HG02840 (cell line): ENCODE measurements at regions not wholly inside any gene's neighbourhood (a gene's known extent, or its start where the extent isn't known, plus 50 kb on each side); places are given as distances from the start of the nearest gene placed in this dataset.

Experiments
- ATAC-seq: cut with Tn5 transposase; IDR thresholded peaks from one replicate; pipeline ENCODE4 v1.9.1; 2021; ENCODE audit warnings: mild to moderate bottlenecking, moderate library complexity, moderate number of reproducible peaks; ENCODE audit not compliant: unreplicated experiment, low FRiP score

DNA sequence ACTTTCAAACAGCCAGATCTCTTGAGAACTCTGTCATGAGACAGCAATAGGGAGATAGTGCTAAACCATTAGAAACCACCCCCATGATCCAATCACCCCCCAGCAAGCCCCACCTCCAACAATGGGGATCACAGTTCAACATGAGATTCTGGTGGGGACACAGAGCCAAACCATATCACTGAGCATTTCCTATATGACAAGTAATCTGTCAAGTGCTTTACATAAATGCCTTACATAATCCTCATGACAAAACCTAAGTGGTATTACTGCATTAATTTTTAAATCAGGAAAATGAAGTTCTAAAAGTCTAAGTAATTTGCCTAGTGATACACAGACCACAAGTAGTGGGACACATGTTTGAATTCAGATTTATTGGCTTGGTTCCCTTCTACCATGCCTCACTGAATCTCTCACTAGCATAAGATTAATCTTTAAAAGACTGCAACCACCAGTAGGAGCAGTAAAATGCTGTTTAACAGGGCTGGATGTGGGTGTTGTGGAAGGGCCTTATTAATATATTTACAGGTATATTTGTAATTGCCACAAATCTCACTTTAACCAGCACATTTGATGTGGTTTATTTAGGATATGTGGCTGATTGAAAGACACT is 323.1 kb upstream of the FBXO33 start:
- no peak for ATAC-seq

DNA sequence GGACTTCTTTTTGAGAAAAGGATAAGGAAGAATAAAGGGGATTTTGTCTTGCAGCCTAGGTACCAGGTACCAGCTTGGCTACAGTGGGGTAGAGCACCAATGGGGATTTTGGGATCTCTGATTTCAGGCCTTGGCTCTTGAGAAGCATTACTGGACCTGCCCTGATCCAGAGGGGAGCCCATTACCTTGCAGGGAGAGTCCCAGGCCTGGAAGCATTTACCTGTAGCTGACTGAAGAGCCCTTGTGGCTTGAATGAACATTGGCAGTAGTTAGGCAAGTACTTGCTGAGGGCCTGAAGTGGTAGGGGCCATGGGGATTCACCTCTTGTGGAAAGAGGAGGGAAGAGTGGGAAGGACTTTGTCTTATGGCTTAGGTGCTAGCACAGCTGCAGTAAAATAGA is 308.2 kb upstream of the FBXO33 start:
- ATAC-seq, result no peak

DNA sequence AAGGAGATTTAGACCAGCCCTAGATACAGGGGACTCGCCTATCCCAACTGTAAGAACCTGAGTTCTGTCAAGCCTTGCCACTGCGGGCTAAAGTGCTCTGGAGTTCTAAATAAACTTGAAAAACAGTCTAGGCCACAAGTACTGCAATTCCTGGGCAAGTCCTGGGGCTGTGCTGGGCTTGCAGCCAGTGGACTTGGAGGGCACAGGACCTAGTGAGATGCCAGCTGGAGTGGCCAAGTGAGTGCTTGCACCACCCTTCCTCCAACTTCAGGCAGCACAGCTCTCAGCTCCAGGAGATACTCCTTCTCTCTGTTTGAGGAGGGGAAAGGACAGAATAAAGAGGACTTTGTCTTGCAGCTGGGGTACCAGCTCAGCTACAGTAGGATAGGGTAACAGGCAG is 307.6 kb upstream of the FBXO33 start:
- no peak for ATAC-seq

DNA sequence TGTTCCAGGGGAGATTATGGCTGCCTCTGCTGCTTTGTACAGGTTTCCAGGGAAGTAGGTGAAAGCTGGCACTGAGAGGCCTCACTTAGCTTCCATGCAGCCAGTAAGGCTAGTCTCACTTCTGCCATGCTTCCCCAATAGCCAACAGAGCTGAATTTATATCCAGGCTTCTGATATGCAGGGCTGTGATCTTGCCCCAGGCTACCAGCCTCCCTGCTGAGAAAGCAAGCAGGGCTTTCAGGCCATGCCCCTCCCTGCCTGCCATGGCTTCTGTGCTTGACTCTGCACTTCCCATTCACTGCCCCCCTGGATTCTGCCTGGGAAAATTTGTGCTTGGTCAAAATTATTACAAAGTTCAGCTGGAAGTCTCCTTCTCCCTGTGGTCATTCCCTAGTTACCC is 302.1 kb upstream of the FBXO33 start:
- no peak for ATAC-seq

DNA sequence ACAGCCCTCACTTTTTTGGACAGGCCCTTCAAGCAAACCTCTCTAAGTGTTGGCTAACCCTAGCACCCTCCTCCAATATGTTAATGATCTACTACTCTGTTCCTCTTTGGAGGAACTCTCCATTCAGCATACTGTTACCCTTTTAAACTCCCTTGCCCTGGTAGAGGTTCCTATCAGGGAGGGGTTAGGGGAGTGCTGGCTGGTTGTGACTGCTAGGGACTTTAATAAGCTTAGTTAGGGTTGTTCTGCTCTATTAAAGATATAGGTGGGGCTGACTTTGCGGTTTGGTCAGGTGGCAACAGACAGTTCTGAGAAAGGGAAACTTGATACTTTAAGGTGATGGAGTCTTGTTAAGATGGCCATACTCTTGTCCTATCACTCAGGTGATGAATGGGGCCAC is 301.5 kb upstream of the FBXO33 start:
- no peak for ATAC-seq

DNA sequence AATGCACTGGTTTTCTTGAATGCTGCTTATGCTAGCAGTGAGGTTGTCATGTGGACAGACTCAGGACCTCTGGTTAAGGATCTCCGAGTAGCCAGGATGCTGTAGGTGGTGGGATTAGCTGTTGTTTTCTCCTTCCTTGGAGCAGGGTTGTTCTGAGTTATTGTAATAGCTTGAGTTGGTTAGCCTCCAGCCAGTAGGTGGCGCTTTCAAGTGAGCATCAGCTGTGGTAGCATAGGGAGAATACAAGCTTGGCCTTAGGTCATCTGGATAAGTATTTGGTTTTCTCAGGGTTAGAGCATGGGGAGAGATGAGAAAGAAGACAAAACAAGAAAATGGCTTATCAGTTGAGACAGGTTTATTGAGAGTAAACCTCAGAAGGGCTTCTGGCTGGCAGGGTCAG is 299.7 kb upstream of the FBXO33 start:
- ATAC-seq, result no peak

DNA sequence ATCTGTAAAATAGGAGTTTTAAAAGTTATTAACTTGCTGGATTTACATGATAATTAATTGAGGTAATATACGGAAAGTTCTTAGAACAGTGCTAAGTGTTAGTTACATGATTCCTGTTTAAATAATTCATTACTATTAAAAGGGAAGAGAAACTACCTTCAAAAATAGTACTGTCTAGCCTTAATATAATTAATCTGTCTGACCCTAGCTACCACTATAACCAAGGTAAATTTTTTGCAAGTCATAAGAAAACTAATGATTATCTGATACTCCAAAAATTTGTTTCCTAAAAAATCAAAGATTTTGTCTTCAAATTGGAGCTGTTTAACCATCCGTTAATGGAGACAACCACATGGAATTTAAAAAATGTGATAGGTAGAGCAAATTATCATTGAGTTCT is 294.3 kb upstream of the FBXO33 start:
- no peak for ATAC-seq

DNA sequence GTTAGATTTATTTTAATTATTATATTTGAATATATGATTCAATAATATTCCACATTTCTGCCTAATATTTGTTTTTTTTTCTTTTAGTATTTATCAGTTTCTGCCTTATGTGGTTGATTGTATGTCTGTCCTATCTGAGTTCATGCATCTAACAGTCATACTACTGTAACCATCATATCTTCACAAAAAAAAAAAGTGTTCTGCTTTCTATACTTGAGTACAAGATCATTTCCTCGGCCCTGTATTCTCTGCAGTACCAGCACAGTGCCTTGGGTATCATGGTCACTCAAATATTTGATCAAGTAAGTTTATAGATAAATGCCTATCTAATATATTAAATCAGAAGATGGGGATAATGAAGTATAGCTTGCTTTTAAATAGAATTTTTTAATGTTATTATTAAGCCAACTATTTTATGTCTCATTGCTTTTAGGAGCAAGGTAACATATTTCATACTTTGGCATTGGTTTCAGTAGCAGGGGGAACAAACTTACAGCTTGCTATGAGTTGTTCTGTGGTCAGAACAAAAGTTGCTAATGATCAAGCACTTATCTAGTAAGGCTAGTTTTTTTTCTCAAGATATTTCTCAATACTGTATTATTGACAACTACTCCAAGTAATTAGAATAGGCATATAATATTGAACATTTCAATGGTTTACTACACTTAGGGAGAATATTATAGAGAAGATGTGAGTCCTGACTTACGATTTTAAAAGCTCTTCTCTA is 290.5 kb upstream of the FBXO33 start:
- no peak for ATAC-seq

DNA sequence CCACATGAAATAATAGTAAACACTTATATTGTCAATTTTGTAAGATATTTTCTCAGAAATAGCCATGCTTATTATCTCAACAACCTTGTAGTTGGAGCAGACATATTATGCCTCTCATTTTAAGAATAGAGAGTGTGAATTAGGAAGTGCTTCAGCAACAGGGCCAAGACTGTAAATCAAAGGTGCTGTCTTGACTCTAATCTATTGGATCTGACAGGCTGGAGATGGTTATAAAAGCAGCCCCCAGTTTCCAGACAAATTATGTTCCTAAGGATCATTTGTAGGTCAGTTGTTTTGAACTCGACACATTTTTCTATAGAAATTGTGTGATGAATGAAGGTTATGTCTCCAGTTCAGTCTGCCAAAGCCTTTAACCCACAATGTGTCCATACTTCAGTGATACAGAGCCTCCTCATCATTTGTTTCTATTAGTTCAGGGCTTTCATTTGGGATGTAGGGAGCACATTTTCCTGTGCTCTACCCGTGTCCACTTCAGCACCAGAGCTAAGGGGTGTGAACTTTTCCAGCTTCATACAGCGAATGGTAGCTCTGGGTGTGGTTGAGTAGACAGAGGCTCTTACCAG is 284.8 kb upstream of the FBXO33 start:
- ATAC-seq, result no peak

DNA sequence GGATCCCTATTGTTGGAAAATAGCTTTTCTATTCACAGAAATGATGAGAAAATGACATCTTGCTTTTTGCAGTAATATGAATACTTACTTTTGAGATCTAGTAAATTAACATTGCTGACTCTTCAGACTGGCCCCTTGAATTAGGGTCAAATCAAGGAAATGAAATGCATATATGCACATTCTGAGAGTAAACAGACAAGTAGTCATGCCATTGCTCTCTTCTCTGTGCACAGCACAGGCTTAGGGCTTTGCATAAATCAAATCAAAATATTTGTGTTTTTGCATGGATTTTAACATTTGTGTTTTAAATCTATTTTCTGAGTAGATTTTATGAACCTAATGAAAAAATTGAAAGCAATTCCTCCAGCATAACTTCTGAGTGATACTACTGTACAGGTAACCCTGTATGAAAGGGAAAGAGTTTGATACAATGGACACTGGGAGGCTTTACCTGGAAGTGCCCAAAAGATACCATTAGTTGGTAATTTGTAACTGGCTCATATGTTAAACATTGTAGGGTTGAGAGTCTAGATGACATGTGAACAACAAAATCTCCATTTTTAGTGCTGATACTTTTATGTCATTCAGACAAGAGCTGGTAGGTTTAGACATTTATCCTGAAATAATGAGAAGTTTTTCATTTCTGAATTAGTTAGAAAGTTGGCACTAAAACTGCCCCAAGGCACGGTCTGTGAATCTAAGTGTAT is 280.2 kb upstream of the FBXO33 start:
- ATAC-seq, result no peak

DNA sequence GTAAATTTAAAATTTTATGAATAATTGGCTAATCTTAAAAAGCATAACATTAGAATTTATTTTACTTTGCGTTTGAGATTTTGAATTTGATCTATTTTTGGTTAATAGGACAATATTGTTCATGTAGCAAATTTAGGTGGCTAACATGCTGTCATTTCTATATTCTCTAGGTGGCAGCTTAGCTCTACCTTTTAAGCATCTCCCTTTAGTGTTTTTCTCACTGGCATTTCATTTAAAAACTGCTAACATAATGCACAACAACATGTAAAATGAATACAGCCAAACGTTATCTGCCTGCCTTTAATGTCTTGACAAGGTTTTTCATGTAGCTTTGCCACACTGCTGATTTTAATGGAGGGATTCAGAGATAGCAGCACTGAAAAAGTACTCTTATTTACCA is 272.4 kb upstream of the FBXO33 start:
- ATAC-seq, result no peak

DNA sequence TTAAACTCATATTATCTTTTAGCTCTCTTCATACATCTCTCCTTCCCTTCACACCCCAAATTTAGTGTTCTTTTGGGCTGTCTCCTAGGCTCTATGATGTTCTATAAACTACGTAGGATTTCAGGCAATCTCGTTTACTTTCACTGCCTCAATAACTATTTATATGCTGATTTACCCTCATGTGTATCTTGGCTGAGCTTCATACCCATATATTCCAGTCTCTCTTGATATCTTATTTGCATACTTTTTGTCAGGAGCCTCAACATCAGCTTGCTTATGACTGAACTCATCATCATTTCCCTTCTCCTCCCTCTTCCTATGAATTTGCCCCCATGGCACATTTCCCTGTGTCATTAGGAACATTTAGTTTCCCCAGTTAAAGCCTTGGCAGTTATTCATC is 262.1 kb upstream of the FBXO33 start:
- no peak for ATAC-seq

DNA sequence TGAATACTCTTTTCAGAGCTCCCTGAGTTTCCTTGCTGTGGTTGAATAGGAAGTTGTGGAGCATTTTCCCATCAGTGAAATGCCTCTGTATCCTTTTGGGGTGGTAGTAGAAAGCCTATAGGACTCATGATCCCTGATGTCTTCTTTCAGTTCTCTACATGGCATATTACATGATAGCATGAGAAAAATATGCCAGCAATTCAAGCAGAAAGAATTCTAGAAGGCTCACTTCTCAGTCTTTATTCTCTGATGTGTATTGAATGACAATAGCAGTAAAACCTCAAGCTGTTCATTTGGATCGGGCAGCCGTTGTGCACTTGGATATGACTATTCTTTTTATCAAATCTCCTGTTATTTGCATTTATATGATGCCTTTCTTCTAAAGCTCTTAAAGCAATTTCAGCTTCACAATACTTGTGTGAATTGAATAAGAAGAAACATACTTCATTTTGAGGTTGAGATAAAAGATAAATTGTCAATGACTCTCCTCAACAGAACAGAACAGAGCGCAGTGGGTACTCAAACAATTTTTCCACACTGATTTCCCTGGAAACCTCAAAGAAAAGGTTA is 251.5 kb upstream of the FBXO33 start:
- no peak for ATAC-seq

DNA sequence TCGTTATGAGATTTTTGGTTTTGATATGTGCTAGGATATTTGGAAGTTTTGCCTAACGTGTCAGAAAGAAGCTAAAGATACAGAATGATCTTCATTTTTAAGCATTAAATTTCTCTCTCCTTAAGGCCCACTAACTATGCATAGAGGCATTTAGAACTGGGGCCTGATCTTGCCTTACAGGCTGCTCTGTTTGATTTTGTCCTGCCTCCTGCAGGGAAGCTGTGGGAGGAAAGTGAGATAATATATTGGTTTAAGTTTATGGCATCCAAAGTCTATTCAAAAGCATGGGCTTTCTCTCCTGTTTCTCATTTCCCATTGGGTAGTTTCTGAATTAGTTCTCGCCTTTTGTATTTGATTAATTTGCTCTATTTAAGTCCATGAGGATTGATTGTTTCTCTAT is 250.3 kb upstream of the FBXO33 start:
- ATAC-seq, result no peak

DNA sequence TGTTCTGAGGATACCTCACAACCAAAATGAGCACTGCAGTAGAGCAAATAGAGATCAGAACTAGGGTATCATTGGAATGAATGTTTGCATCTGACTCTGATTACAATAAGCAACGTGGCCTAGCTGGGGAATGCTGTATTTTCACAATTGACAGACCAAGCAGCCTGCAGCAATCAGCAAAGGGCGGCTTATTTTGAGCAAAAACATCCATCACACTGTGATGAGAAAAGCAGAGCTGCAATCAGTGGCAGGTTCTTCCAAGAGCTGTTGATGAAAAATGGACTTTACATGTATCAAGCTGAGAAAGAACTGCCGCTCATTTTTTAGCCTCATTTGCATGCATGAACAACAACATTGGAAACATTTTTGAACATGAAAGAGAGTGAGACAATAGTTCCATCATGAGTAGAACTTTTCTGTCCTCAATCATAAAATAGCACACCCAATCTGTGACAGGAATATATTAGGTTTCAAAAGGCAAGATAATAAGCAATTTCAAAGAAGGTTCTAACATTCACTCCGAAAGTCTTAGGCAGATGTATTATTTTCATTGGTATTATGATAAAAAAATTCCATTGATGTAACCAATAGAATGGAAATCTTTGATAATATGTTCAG is 249.7 kb upstream of the FBXO33 start:
- no peak for ATAC-seq

DNA sequence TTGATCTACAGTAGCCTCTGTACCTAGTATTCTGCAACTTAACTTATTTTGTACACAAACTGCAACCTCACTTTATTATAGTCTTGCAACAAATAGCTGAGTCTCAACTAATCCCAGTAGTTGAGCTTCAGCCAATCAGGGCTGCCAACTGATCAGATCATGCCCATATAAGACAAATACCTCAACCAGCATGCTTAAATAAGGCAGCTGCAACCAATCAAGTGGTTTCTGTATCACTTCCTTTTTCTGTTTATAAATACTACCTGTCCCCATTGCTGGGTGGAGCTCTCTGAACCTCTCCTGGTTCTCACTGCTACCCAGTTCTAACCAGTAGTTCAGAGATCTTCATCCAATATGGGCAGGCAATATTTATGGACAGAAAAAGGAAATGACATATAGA is 248.5 kb upstream of the FBXO33 start:
- peak; percentile 82 for ATAC-seq

DNA sequence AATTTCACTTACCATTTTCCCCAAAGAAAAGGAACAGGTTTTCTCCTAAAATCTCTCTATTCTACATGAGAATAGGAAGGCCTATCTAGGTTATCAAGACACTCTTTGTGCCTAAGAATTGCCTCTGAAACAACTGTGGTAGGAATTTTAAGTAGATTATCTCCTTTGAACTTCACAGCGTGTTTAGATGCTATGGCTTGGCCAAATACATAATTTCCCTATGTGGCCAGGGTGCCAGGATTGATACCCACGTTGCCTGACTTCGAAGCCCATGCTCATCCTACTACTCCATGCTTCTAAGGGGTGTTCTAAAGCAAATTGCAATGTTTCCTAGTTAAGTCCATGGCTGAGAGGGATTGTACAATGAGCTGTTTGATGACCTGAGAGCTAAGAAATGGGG is 241.5 kb upstream of the FBXO33 start:
- ATAC-seq, result no peak

DNA sequence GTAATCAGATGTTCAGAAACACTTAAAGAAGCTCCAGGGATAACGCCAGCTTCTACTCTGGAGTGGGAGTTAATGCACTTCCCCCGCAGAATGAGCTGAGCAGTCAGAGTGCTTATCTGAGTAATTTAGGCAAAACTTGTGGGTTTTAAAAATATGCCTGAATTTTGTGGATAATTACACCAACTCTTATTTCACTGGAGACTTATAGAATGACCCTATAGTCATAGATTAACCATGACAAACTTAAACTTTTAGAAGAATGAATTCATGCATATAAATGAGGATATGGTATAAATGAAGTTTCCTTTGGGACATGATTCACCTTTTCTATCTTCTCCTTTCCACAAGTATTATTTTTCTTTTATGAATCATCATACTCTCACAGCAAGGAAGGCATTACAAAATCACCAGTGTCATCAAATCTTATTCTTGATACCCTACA is 241.1 kb upstream of the FBXO33 start:
- no peak for ATAC-seq

DNA sequence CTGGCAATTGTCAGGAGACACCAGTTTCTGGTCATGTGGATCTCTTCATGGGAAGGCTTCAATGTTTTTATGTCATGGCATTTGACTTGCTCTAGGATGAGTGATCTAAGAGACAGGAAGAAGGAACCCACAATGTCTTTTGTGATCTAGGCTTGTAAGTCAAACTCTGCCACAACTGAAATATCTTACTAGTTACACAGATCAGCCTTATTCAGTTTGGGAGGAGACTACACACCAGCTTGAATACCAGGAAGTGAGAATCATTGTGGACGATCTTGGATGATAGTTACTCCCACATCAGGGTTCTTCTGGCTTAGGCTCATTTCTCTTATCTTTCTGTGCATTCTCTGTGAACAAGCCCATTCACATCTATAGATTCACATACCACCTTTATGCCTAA is 236.2 kb upstream of the FBXO33 start:
- ATAC-seq, result no peak

DNA sequence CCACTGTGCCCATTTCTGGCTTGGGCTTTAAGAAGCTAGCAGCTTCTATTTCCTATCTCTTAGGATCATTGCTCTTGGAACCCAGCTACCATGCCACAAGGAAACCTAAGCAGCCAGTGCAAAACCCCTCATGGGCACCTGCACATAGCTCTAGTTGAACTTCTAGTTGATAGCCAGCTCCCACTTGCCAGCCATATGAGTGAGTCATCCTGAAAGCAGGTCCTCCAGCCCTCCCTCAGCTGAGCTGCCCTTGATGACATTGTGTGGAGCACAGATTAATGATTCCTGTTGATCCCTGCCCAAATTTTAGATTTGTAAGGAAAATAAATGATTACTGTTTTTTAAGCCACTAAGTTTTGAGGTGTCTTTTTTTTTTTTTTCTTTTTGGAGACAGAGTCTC is 234.2 kb upstream of the FBXO33 start:
- ATAC-seq, result no peak

DNA sequence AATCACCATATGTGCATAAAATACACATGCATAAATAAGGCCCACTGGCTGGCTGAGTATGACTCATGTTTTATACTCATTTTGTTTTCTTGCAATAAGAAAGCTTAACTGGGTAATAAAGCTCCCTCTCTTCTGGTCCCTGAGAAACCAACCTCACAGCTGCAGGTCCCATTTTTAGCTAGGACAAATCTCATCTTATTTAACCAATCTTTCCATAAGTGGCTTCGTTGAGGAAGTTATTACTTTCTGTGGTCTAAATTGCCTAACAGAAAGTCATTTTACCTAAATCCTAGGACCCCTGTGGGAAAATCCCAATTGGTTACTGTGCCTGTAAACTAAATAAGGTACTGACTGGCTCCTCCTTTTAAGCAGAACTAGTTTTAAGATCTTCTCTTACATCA is 232.8 kb upstream of the FBXO33 start:
- no peak for ATAC-seq
